Breast epithelium (tissue), 4 donors: ENCODE measurements at regions not wholly inside any gene's neighbourhood (a gene's known extent, or its start where the extent isn't known, plus 50 kb on each side); places are given as distances from the start of the nearest gene placed in this dataset.

Source experiments
- DNase-seq, 2 donors: peaks; one replicate each; pipeline ENCODE4 v3.0.0-alpha.2; 2019; ENCODE audit warnings: low spot score in 2 of 2
- H3K27ac ChIP-seq, 2 donors: fragments of 200-600 bp; sonication (generic) in 1 of 2; one replicate each; pipeline ENCODE4 v1.5.1; 2016 to 2019; ENCODE audit warnings: mild to moderate bottlenecking in 1 of 2
- H3K27me3 ChIP-seq, 2 donors: fragments of 200-600 bp; sonication (generic) in 1 of 2; one replicate each; pipeline versions ENCODE4 v1.5.1 to v1.6.0; 2017 to 2019; ENCODE audit warnings: control low read depth in 1 of 2, mild to moderate bottlenecking in 1 of 2
- H3K36me3 ChIP-seq: fragments of 200-600 bp; one replicate; pipeline ENCODE4 v1.5.1; 2019
- H3K4me1 ChIP-seq, 2 donors: fragments of 200-600 bp; sonication (generic); one replicate each; pipeline ENCODE4 v1.5.1; 2016 to 2019; ENCODE audit warnings: control low read depth in 1 of 2
- H3K4me3 ChIP-seq, 3 donors: fragments of 200-600 bp; sonication (generic); 1 replicate in 2 of 3; 2 replicates in 1 of 3; pipeline ENCODE4 v1.5.1; 2016 to 2019; ENCODE audit warnings: mild to moderate bottlenecking in 3 of 3, moderate library complexity in 2 of 3
- H3K9me3 ChIP-seq, 2 donors: fragments of 200-600 bp; sonication (generic) in 1 of 2; one replicate each; pipeline ENCODE4 v1.5.1; 2016 to 2019; ENCODE audit warnings: control low read depth in 1 of 2
- CTCF ChIP-seq, 3 donors: fragments of 450-650 bp; IDR thresholded peaks; one replicate each; pipeline ENCODE4 v1.5.1; 2016 to 2017; ENCODE audit warnings: antibody characterized with exemption in 3 of 3, mild to moderate bottlenecking in 3 of 3, moderate library complexity in 3 of 3
- POLR2A ChIP-seq: fragments of 450-650 bp; IDR thresholded peaks from one replicate; pipeline ENCODE4 v1.6.1; 2016; ENCODE audit warnings: antibody characterized with exemption, mild to moderate bottlenecking, moderate library complexity
- POLR2AphosphoS5 ChIP-seq, 3 donors: sonication (generic); formaldehyde crosslinking; IDR thresholded peaks; one replicate each; pipeline ENCODE4 v1.6.1; 2017; ENCODE audit warnings: antibody characterized with exemption in 3 of 3
- intact Hi-C: fragments of 100-400 bp; cut with DNase I; formaldehyde crosslinking; loops from one replicate; pipeline ENCODE4 v1.15.1; 2023; ENCODE audit warnings: low total_unique reads

GRCh38 chr6:130771741-130772140 lies 55.5 kb upstream of the SMLR1 start:
- no peaks in the 10 kb centered on the region for H3K27me3 ChIP-seq
- intact Hi-C loops = no loop called here
- no peaks in the 10 kb centered on the region for H3K36me3 ChIP-seq
- no peaks in the 10 kb centered on the region for H3K9me3 ChIP-seq
- H3K4me3 ChIP-seq = no peak overlapping the region
- no peaks in the 10 kb centered on the region for H3K4me1 ChIP-seq
- TF ChIP-seq POLR2A (no peak), POLR2AphosphoS5 (IDR thresholded peaks at IDR 0.05) (no peak), CTCF (IDR thresholded peaks at IDR 0.05) (no peak)
- no peak for DNase-seq
- no peak overlapping the region for H3K27ac ChIP-seq

GRCh38 chr6:130773860-130774259 lies 53.3 kb upstream of the SMLR1 start:
- Histone ChIP-seq H3K36me3 (no peaks in the 10 kb centered on the region), H3K27me3 (no peaks in the 10 kb centered on the region), H3K4me3 (no peak overlapping the region), H3K27ac (no peak overlapping the region), H3K9me3 (no peaks in the 10 kb centered on the region), H3K4me1 (no peaks in the 10 kb centered on the region)
- TF ChIP-seq POLR2A = no peak
- TF ChIP-seq POLR2AphosphoS5 (IDR thresholded peaks at IDR 0.05) = no peak
- no peak for TF ChIP-seq CTCF (IDR thresholded peaks at IDR 0.05)
- intact Hi-C loops = no loop called here
- DNase-seq = no peak

- Histone ChIP-seq H3K36me3 (no peaks in the 10 kb centered on the region), H3K27me3 (no peaks in the 10 kb centered on the region), H3K4me3 (no peak overlapping the region), H3K9me3 (no peaks in the 10 kb centered on the region), H3K27ac (no peak overlapping the region), H3K4me1 (no peaks in the 10 kb centered on the region)
- intact Hi-C loops = no loop called here
- TF ChIP-seq POLR2AphosphoS5 (IDR thresholded peaks at IDR 0.05) = no peak
- no peak for TF ChIP-seq POLR2A
- TF ChIP-seq CTCF (IDR thresholded peaks at IDR 0.05) = no peak
- no peak for DNase-seq
Measured at GRCh38 chr6:130775411-130776012, 51.7 kb upstream of the SMLR1 start.

GRCh38 chr6:130776287-130776925 lies 50.8 kb upstream of the SMLR1 start:
- H3K27me3 ChIP-seq = no peaks in the 10 kb centered on the region
- TF ChIP-seq CTCF (IDR thresholded peaks at IDR 0.05) (no peak), POLR2A (no peak), POLR2AphosphoS5 (IDR thresholded peaks at IDR 0.05) (no peak)
- H3K4me1 ChIP-seq = no peaks in the 10 kb centered on the region
- H3K27ac ChIP-seq = no peak overlapping the region
- no peak for DNase-seq
- H3K9me3 ChIP-seq = no peaks in the 10 kb centered on the region
- H3K36me3 ChIP-seq = no peaks in the 10 kb centered on the region
- no peak overlapping the region for H3K4me3 ChIP-seq
- intact Hi-C loops = no loop called here
